RWPE1 (cell line): ENCODE measurements at regions not wholly inside any gene's neighbourhood (a gene's known extent, or its start where the extent isn't known, plus 50 kb on each side); places are given as distances from the start of the nearest gene placed in this dataset.

Experiments
- CTCF ChIA-PET: fragments of 350-600 bp; sonication (Branson Sonifier 250); formaldehyde crosslinking; extraction: SDS; loops from one replicate; lab custom pipeline; 2021; lab: Yijun Ruan, JAX
- POLR2A ChIA-PET: fragments of 400-600 bp; formaldehyde crosslinking; extraction: SDS; loops from one replicate; lab custom pipeline; 2020; ENCODE audit warnings: antibody characterized with exemption; ENCODE audit not compliant: low non-redundant PET; lab: Yijun Ruan, JAX
- DNase-seq: peaks from one replicate; pipeline ENCODE4 v3.0.0; 2012; ENCODE audit warnings: low spot score
- H3K27ac ChIP-seq: fragments of 450-650 bp; 2 replicates; pipeline ENCODE4 v1.5.1; 2017
- TF ChIP-seq, protein P1 (sequence below): fragments of 450-650 bp; conservative IDR thresholded peaks from 2 replicates; pipeline ENCODE4 v1.5.1; 2017; ENCODE audit warnings: low read depth, mild to moderate bottlenecking

DNA sequence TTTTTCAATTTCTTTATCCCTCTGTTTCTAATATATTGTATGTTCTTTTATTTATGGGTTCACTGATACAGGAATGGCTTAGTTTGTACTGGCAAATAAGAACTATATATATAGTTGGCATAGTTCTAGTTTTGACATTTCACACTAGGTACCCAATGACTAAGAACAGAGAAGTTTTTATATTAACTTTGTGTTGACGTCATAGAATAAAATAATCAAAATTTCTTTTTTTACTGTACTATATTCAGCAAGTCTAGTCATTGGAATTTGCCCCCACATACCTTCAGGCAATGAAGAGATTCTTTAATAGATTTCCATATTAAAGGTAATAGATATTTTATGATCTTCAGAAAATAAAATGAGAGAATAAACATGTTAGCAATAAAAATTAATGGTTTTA lies 713.2 kb downstream of the NOVA1 start:
- CTCF ChIA-PET: no interaction called here
- DNase-seq: no peak
- POLR2A ChIA-PET: no interaction called here
- TF ChIP-seq, protein P1, sequence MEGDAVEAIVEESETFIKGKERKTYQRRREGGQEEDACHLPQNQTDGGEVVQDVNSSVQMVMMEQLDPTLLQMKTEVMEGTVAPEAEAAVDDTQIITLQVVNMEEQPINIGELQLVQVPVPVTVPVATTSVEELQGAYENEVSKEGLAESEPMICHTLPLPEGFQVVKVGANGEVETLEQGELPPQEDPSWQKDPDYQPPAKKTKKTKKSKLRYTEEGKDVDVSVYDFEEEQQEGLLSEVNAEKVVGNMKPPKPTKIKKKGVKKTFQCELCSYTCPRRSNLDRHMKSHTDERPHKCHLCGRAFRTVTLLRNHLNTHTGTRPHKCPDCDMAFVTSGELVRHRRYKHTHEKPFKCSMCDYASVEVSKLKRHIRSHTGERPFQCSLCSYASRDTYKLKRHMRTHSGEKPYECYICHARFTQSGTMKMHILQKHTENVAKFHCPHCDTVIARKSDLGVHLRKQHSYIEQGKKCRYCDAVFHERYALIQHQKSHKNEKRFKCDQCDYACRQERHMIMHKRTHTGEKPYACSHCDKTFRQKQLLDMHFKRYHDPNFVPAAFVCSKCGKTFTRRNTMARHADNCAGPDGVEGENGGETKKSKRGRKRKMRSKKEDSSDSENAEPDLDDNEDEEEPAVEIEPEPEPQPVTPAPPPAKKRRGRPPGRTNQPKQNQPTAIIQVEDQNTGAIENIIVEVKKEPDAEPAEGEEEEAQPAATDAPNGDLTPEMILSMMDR: no peak
- H3K27ac ChIP-seq: no peak overlapping the region

DNA sequence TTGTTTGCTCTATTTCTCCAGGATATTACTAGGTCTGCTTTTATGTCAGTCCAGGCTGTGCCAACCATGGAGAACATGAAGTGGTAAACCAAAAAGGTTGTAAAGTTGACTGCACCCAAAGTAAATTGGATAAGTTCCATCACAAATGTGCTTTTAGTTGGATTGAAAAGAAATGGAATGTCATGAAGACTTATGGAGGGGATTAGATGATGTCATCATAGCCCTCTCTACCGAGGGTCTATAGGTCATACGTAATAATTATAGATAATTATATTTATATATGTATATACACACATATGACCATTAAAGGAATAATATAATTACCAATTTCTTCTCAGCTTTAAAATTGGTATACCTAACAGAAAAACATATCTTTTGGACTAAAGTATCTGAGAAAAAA lies 714.9 kb downstream of the NOVA1 start:
- TF ChIP-seq, protein P1: no peak
- no peak for DNase-seq
- no peak overlapping the region for H3K27ac ChIP-seq
- CTCF ChIA-PET: no interaction called here
- POLR2A ChIA-PET: no interaction called here

DNA sequence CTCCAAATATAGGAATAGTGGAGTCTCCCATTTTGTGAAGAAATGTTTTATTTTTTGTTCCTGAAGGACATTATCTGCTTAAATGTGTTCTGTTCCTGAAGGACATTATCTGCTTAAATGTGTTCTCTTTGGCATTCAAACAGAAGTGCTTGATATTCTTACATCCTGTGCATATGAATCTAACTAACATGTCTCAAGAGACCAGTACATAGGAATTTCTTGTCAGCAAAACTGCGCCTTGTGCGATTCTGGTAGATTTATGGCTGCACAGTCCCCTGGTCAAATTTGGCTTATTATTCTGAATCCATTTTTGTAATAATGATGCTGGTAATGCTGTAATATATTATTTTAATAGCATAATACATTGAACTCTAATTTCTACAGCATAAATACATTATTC lies 722.4 kb downstream of the NOVA1 start:
- no peak overlapping the region for H3K27ac ChIP-seq
- DNase-seq: no peak
- CTCF ChIA-PET: no interaction called here
- TF ChIP-seq, protein P1: no peak
- POLR2A ChIA-PET: no interaction called here

GRCh38 chr14:25869854-25870253 lies 728.0 kb downstream of the NOVA1 start:
- ChIA-PET CTCF (no interaction called here), POLR2A (no interaction called here)
- DNase-seq: no peak
- no peak overlapping the region for H3K27ac ChIP-seq
- TF ChIP-seq, protein P1: no peak

DNA sequence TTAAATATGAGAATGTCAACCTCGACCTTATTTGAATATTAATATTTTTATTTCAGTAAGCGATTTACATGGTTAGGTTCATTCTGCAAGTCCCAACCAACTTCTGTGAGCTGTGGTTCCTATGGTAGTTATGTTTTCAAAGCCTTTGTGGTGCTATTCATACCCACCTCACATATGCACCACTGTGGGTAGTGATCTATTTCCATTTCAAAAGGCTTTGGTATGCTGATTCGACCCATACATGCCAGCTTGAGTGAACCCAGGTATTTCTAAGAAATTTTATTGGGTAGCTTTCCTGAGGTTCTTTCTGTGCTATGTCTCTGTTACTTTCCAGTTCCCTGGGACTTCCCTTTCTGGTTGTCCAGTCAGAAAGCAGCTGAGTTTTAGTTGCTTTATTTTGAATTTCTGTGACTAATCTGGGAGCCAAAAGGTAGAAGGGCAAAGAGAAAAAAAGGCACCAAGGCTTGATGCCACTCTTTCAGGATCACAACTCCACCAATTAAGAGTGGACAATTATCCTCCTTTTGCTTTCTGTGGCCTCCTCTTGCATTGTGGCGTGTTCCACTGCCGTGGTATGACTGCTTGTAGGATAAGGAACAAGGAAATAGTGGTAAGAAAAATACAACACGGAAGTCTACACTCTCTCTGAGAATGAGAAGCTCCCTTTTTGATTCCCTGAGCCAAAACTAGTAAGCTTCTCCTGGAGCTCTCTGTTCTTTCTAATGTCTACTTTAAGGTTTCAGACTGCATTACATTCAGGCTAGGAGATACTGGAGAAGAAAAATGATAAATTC lies 729.1 kb downstream of the NOVA1 start:
- CTCF ChIA-PET: no interaction called here
- TF ChIP-seq, protein P1: no peak
- DNase-seq: no peak
- POLR2A ChIA-PET: no interaction called here
- no peak overlapping the region for H3K27ac ChIP-seq

GRCh38 chr14:25861406-25861805 lies 736.4 kb downstream of the NOVA1 start:
- TF ChIP-seq, protein P1: no peak
- ChIA-PET POLR2A (no interaction called here), CTCF (no interaction called here)
- no peak overlapping the region for H3K27ac ChIP-seq
- no peak for DNase-seq
